Stimulated activated CD8-positive, alpha-beta memory T cell treated with anti-CD3 and anti-CD28 coated beads, Interleukin-7, amount 100 ng/mL, for 48 hours (primary cell): ENCODE measurements at regions not wholly inside any gene's neighbourhood (a gene's known extent, or its start where the extent isn't known, plus 50 kb on each side); places are given as distances from the start of the nearest gene placed in this dataset.
"Not testable (repeated sequence)": the region's sequence is repeated elsewhere in the genome, so short reads cannot be mapped to it uniquely, and the experiment has no call there.

ENCODE experiments used
- DNase-seq, 2 donors: peaks; one replicate each; pipeline ENCODE4 v3.0.0-alpha.2; 2020; ENCODE audit warnings: low read depth in 1 of 2; ENCODE audit errors: extremely low read depth in 1 of 2

DNA sequence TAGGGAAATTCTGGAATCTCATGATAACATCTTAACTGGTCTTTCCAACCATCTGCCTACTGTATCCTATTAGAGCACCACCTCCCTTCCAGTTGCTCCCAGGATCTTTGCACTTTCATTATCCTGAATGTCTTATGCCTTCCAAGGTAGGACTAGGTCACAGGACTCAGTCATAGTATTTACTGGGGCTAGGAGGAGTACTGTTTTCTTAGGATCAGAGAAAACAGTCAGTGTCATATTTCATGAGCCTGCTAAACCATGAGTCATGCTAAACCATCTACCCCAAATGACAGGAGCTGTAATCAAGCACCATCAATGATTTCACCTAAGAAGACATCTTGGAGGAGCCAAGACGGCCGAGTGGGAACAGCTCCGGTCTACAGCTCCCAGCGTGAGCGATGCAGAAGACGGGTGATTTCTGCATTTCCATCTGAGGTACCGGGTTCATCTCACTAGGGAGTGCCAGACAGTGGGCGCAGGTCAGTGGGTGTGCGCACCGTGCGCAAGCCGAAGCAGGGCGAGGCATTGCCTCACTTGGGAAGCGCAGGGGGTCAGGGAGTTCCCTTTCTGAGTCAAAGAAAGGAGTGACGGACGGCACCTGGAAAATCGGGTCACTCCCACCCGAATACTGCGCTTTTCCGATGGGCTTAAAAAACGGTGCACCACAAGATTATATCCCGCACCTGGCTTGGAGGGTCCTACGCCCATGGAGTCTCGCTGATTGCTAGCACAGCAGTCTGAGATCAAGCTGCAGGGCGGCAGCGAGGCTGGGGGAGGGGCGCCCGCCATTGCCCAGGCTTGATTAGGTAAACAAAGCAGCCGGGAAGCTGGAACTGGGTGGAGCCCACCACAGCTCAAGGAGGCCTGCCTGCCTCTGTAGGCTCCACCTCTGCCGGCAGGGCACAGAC is 1439.2 kb upstream of the ACVR2A start:
- not testable (repeated sequence) for DNase-seq

DNA sequence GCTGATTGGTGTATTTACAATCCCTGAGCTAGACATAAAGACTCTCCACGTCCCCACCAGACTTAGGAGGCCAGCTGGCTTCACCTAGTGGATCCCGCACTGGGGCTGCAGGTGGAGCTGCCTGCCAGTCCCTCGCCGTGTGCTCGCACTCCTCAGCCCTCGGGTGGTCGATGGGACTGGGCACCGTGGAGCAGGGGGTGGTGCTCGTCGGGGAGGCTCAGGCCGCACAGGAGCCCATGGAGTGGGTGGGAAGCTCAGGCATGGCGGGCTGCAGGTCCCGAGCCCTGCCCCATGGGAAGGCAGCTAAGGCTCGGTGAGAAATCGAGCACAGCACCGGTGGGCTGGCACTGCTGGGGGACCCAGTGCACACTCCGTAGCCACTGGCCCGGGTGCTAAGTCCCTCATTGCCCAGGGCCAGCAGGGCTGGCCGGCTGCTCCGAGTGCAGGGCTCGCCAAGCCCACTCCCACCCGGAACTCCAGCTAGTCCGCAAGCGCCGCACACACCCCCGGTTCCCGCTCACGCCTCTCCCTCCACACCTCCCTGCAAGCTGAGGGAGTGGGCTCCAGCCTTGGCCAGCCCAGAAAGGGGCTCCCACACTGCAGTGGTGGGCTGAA is 1441.2 kb upstream of the ACVR2A start:
- DNase-seq, result not testable (repeated sequence)

DNA sequence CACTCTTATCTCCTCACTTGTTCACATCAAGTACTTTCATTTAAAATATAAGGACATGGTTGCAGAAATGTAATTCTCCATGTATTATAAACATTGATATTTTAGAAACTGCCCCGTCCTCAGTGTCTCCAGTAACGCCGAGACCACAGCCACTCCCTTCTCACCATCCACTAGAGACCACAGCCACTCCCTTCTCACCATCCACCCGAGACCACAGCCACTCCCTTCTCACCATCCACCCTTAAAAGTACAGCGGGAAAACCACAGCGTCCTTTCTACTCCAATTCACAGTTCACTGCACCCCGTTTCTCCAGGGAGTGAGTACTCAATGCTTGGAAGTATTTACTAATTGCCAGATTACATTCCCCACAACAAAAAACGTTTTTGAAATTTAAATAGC is 1452.2 kb upstream of the ACVR2A start:
- no peak for DNase-seq

DNA sequence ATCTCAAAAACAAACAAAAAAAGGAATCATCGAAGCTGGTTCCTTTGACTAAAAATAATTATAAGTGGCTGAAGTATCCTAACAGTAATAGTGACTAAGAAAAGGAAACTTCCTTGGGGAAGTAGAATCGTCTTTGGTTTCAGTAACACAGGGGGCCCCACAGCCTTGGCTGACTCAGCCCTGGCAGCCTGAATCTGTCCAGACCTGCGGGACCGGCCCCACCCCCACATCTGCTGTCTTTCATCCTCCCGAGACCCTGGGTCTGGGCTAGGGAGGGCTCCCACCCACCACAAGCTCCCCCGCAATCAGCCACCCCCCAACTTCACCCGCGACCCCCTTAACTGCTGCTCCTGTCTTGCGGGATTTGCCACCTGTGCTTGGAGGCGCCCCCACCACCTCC is 1452.6 kb upstream of the ACVR2A start:
- no peak for DNase-seq

DNA sequence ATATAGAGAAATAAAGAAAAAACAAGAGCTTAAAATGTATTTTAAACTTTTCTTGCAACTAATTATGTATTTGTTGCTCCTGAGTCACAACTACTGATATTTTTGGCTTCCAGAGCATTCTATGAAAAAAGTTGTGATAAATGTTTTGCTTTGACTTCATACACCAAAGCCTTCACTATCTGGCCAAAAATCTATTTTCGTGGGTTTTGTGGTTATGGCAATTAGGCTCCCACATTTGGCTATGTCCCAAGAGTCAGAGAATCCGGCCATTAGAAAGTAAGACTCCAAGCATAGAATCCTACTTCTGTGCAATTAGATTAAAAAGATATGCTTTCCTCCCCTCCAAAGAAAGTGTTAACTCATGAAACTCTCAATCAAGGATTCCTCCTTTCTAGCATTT is 1456.1 kb upstream of the ACVR2A start:
- no peak for DNase-seq

DNA sequence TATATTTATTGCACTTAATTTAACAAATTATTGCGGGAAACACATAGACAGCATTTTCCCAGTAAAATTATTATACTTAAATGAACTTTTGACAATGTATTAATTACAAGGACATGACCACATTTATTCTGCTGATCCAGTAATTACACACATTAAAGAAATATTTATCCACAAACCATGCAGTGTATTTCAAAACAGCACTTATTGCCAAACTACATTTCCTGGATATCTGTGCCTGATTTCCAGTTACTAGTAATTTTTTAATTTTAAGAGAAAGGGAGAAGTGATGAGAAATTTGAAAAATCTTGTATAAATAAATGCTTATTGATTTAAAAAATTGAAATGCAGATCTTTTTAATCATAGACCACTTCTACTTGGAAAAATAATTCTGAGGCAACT is 1458.7 kb upstream of the ACVR2A start:
- no peak for DNase-seq

DNA sequence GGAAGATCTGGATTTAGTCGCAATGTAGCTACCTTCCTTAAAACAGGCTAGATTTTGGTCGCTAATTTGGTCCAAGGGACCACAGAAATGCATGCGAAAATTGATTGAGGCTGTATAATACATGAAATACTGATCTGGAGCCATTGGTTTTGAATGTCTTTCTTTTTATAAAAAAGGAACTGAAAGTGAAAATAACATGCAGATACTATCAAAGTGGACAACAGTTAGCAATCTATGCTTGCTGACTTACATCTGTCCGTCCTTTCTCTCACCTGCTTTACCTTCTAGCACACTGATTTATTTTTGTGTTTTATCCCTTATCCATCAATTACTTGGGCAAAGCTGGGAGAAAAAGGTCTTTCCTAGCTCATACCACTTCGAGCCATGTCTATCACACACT is 1459.8 kb upstream of the ACVR2A start:
- DNase-seq, result no peak

DNA sequence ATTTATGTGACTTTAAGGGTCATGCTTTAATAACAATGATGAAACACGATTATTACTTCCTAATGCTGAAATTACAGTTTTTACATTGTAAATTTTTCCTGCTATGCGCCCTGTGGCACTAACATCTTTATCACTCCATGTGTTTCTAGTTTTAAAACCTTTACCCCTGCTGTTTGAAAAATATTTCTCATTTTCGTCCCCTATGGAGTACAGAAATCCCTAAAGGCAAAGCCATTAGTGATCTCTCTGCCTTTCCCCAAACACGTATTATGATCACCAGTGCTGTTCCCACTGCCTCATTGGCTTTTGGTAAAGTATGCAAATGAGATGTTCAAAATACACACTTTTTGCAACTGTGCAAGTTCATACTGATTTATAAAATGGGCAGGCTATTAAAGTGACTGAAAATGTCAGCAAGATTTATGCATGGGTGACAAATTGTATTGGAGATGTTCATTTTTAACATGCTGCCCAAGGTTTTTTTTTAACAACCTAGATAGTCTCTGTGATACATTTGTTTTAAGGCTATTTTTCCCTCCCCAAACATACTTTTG is 1468.2 kb upstream of the ACVR2A start:
- DNase-seq, result no peak

DNA sequence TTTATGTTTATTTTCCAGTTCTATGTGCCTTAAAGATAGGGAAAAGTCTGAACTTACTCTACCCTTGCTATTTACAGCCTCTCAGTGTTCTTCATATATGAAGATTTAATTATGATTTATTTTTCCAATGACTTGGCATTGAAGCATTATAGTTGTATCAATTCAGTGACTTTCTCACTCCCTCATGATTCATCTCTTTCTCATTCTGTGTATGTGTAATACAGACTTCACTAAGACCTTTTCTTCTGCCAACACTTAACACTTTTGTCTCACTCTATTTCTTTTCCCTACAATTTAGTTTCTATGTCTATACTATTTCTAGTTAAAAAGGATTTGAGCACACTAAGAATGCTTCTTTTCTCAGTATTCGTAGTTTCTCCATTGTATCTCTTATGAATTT is 1470.3 kb upstream of the ACVR2A start:
- DNase-seq, result no peak

DNA sequence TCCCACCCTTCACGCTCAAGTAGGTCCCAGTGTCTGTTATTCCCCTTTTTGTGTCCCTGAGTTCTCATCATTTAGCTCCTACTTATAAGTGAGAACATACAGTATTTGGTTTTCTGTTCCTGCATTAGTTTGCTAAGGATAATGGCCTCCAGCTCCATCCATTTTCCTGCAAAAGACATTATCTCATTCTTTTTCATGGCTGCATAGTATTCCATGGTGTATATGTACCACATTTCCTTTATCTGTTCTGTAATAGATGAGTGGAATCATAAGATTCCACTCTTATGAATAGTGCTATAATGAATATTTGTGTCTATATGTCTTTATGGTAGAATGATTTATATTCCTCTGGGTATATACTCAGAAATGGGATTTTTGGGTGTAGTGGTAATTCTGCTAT is 1473.5 kb upstream of the ACVR2A start:
- not testable (repeated sequence) for DNase-seq

DNA sequence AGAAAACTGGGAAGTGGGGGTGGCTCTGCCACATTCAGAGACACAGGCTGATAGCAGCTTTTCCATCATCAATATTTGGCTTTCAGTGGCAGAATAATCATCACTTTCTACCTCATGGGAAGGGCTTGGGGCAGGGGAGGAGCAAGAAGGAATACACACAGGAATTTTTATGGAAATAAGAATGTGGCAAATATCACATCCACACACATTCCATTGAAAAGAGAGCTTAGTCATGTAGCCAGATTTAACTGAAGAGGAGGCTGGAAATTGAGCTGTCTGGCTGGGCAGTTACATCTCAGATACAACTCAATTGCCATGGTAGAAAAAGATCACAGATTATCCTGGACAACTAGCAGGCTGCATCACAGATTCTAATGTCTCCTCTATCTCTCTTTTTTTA is 1474.0 kb upstream of the ACVR2A start:
- DNase-seq, result no peak

DNA sequence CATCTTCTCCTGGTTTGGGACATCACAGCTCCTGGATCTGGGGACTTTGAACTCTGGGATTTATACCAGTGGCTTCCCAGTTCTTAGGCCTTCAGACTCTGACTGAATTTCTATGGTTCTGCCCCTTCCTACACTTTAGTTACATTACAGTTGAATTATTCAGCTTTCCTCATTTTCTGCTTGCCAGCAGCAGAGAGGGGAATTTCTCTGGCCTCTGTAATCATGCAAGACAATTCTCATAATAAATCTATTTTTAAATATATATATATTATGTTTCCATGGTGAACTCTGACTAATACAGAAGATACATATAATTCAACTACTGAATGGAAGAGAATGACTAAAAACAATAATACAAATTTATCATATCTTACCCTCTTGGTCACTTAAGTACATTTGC is 1478.6 kb upstream of the ACVR2A start:
- DNase-seq, result no peak

DNA sequence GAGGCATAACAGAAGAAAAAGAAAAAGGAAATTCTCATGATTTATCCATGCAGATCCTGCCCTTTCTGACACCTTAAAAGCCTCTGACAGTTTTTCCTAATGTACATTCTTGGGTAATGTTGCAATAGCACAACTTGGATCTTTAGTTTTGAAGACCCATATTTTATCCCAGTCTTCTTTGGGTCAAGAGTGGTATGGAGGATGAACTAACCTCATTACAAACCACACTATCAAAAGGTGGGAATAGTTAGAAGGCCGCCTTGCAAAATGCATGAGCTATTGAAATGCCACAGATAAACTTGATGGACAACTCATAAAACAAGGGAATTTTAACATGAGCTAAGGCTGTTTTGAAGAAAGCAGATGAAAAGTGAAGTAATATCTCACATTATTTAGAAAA is 1479.8 kb upstream of the ACVR2A start:
- DNase-seq, result no peak

DNA sequence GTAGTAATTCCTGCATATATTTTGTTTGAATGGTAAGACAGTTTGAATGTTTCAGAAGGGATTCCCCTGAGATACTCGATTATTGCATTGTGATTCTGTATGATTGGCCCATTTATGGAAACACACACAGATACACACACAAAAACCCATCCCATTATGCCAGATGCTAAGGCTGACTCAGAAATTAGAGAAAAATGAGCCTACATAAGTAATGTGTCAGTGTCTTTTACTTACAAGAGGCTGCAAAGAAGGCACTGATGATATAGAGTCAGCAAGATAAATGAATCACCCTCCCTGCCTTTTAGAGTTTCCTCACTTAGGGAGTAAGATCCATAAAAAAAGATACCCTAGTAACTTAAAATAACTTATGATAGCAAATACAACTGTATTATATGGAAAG is 1481.1 kb upstream of the ACVR2A start:
- DNase-seq, result no peak

DNA sequence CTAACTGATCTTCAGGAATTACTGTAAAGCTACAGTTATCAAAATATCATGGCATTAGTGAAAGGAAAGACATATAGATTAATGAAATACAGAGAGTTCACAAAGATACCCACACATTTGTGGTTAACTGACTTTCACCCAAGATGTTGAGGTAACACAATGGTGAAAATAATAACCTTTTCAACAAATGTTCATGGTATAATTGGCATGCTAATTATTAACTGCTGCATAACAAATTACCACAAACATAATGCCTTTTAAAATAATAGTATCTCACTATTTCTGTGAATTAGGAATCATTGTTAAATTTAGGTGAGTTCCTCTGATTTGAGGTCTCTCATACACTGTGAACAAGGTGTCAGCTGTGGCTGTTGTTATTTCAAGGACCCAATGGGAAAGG is 1493.1 kb upstream of the ACVR2A start:
- DNase-seq, result no peak

DNA sequence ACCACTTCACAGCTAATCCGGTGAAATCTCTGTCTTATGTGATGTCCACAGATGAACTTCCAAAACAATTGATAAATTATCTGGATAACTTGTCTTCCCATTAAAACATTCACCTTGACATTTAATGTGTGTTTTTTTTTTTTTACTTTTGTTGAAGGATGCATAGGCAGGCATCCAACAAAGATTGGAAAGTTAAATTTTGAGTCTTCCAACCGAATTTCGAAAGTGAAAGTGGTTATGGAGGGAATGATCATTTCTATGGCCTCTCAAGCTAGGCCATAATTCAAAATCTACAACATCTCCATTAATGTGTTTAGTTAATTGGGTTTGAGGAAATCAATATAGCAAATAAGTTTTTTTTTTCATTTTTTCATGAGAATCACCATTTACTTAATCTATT is 1495.5 kb upstream of the ACVR2A start:
- no peak for DNase-seq

DNA sequence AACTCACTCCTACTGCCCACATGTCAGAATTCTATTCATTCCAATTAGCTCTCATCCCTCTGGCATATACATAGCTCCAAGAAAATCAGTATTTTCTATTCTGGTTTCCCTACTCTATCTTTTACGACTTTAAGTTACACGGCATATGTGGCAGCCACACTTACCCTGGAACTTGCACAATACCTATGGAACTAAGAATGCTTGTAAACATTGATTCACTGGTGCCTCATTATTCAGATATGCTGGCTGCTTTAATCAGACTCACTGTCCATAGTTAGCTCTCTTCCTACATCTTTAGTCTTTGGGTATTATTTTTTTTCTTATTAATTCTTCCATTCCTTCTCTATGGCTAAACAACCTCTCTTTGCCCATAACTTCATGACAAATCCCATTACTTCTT is 1519.9 kb upstream of the ACVR2A start:
- DNase-seq, result no peak

DNA sequence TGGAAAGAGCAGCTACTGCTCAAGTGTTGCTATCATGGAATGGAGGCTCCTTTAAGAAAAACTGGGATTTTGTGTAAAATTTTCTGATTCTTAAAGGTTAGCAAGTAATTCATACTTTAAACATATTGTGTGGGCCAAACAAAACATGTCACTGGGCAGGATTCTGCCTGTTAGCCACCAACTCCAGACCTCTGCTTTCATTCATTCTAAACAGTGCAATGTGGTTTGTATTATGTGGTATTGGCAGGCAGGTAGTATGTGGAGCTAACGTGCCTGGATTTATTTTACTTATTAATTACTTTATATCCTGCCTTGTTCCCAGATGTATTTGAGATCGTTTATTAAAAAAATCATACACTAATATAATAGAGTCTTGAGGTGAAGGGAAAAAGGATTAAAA is 1521.3 kb upstream of the ACVR2A start:
- no peak for DNase-seq

DNA sequence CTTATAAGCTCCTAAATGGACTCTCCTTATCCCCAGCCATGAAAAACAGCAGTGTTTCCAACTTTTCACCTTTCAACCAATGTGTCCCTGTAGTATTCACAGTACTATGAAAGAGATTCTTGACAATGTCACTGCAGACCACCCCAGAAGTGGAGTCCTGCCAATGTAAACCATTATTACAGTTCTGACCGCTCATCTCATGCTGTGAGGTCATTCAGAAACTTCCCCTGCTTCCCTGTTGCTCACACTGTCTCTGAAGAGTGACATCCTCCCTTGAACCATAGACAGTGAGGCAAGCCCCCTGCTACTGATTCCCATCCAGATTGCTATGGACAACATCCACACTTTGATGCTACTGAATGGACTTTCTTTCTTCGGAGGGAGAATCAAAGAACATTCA is 1523.7 kb upstream of the ACVR2A start:
- no peak for DNase-seq

DNA sequence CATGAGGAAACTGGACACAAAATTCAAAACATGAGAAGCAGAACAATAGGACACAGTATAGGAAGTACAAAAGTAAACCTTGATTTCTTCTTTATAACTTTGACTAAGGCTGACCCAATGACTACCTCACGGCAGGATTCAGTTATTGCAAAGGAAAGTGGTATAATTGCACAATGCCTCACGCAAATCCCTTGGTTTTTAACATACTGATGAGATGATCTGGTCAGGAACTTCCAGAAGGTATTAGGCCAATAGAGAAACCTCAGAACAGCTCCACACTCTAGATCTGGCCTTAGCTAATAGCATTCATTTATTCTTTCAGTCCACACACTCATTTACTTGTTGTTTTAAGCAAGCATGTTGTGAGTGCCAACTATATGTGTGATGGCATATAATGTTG is 1526.9 kb upstream of the ACVR2A start:
- DNase-seq, result no peak

DNA sequence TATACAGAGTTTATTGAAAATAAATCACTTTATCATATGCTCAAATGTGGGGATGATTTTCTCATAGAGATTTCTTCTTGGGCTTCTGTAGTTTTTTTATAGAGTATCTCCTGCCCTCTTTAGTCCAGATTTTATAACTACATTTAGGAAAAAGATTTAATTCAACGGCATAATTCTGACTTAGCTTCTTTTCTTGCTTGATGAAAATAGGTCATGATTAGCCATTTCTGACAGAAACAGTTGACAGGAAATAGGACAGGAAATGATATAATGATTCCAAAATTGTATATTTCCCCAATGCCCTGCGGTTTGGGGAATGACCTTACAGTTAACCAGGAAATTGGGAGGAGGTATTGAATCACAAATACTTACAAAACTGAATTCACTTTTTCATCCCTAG is 1531.9 kb upstream of the ACVR2A start:
- DNase-seq, result no peak

DNA sequence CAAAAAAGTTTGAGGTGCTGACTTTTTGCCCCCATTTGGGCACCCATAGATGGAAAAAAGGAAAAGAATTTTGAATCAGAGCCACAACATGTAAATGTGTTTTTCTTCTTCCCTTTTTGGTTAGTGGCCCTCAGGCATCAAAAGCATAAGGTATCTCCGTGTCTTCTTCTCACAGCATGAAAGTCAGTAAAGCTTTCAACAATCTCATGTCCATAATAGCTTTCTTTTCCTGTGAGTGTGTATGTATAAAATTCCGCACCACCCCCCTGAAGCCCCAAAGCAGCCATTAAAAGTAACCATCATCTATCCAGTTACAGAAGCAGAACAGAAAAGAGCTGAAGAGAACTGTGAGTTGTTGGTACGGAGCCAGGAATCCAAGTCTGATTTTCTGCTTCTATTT is 1539.7 kb upstream of the ACVR2A start:
- no peak for DNase-seq
